ENCODE measurements at regions not wholly inside any gene's neighbourhood (a gene's known extent, or its start where the extent isn't known, plus 50 kb on each side); places are given as distances from the start of the nearest gene placed in this dataset.

DNA sequence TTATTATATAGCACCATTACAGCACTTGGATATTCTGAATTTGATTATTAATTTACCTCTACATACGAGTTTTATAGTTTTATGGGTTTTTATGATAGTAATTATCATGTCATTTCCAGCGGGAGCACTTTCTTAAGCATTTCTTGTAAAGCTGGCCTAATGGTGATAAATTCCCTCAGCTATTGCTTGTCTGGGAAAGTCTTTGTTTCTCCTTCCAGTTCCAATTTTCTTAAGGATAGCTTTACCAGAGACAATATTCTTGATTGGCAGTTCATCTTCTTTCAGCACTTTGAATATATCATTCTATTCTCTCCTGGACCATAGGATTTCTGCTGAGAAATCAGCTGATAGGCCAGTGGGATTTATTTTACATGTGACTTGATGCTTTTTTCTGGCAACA is 505.4 kb downstream of the TMEM232 start:
- peaks cover 5% of the 10 kb centered on the region for H3K9me3 ChIP-seq (ENCODE audit: severe bottlenecking)
- H3K27me3 ChIP-seq (ENCODE audit: insufficient read depth, low read depth, severe bottlenecking), result no peaks in the 10 kb centered on the region
- no peak overlapping the region for H3K4me3 ChIP-seq (ENCODE audit: low read depth, low read length)
- DNase-seq, result no peak
- no peak overlapping the region for H3K27ac ChIP-seq
- H3K36me3 ChIP-seq, result no peaks in the 10 kb centered on the region
- TF ChIP-seq CTCF (IDR thresholded peaks at IDR 0.05; ENCODE audit: low read depth, low read length), result no peak

GRCh38 chr5:110224050-110224449 is 502.4 kb downstream of the TMEM232 start:
- H3K36me3 ChIP-seq, result 0 out of 2 replicates have a peak, but pooled peaks cover 3% of the 10 kb centered on the region
- TF ChIP-seq CTCF (IDR thresholded peaks at IDR 0.05; ENCODE audit: low read depth, low read length), result no peak
- DNase-seq, result no peak
- H3K27me3 ChIP-seq (ENCODE audit: insufficient read depth, low read depth, severe bottlenecking), result no peaks in the 10 kb centered on the region
- H3K27ac ChIP-seq, result no peak overlapping the region
- H3K4me3 ChIP-seq (ENCODE audit: low read depth, low read length), result no peak overlapping the region
- peaks cover 4% of the 10 kb centered on the region for H3K9me3 ChIP-seq (ENCODE audit: severe bottlenecking)

GRCh38 chr5:110225949-110226348 is 500.5 kb downstream of the TMEM232 start:
- Histone ChIP-seq H3K27ac (no peak overlapping the region), H3K36me3 (0 out of 2 replicates have a peak, but pooled peaks cover 3% of the 10 kb centered on the region), H3K9me3 (ENCODE audit: severe bottlenecking) (peaks cover 4% of the 10 kb centered on the region), H3K27me3 (ENCODE audit: insufficient read depth, low read depth, severe bottlenecking) (no peaks in the 10 kb centered on the region), H3K4me3 (ENCODE audit: low read depth, low read length) (no peak overlapping the region)
- no peak for DNase-seq
- TF ChIP-seq CTCF (IDR thresholded peaks at IDR 0.05; ENCODE audit: low read depth, low read length), result no peak

DNA sequence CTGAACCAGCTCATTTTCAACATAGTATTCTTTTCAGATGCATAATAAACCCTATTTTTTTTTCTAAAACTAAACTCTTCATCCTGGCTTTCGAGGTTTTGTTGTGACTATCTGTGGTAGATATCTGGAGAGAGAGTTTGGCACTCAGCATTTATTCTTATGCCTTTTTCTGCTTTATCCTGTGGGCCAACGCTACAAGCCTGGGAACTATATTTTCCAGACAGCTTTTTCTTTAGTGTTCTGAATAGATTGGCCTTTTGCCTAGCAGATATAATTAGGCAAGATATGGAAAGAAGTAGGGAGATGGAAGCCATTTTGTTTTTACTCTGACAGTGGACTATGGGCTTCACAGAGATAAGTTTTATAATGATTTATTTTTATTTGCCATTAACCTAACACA is 486.7 kb downstream of the TMEM232 start:
- no peaks in the 10 kb centered on the region for H3K36me3 ChIP-seq
- H3K27ac ChIP-seq, result no peak overlapping the region; the same call in 1 of the 2 replicates
- H3K4me3 ChIP-seq (ENCODE audit: low read depth, low read length), result no peak overlapping the region
- peaks cover 3% of the 10 kb centered on the region for H3K9me3 ChIP-seq (ENCODE audit: severe bottlenecking)
- TF ChIP-seq CTCF (IDR thresholded peaks at IDR 0.05; ENCODE audit: low read depth, low read length), result no peak
- H3K27me3 ChIP-seq (ENCODE audit: insufficient read depth, low read depth, severe bottlenecking), result no peaks in the 10 kb centered on the region
- no peak for DNase-seq

DNA sequence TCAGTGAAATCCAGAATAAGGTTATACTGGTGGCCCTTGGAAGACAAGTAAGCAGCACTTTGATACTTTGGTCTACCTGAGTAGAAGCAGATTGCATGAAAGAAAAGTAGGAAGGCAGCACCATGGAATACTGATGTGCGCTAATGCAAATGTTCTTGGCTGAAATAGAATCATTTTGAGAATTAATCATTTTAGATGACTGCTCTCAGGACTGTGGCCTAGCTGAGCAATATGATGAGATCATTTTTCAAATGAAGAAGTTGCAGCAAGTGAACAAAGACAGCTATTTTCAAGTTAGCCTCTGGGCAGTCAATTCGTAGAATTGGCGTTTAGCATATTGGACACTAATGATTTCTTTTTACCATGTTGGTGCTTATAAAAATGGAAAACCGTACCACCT is 483.5 kb downstream of the TMEM232 start:
- H3K4me3 ChIP-seq (ENCODE audit: low read depth, low read length), result no peak overlapping the region

More for the DNA sequence above, 483.5 kb downstream of the TMEM232 start:
- no peak for DNase-seq
- H3K36me3 ChIP-seq, result no peaks in the 10 kb centered on the region
- no peaks in the 10 kb centered on the region for H3K27me3 ChIP-seq (ENCODE audit: insufficient read depth, low read depth, severe bottlenecking)
- H3K9me3 ChIP-seq (ENCODE audit: severe bottlenecking), result no peaks in the 10 kb centered on the region
- TF ChIP-seq CTCF (IDR thresholded peaks at IDR 0.05; ENCODE audit: low read depth, low read length), result no peak
- H3K27ac ChIP-seq, result no peak overlapping the region
